NCI-H226 (cell line): ENCODE measurements at regions not wholly inside any gene's neighbourhood (a gene's known extent, or its start where the extent isn't known, plus 50 kb on each side); places are given as distances from the start of the nearest gene placed in this dataset.

Source experiments
- DNase-seq: peaks from one replicate; pipeline ENCODE4 v3.0.0-alpha.2; 2015

DNA sequence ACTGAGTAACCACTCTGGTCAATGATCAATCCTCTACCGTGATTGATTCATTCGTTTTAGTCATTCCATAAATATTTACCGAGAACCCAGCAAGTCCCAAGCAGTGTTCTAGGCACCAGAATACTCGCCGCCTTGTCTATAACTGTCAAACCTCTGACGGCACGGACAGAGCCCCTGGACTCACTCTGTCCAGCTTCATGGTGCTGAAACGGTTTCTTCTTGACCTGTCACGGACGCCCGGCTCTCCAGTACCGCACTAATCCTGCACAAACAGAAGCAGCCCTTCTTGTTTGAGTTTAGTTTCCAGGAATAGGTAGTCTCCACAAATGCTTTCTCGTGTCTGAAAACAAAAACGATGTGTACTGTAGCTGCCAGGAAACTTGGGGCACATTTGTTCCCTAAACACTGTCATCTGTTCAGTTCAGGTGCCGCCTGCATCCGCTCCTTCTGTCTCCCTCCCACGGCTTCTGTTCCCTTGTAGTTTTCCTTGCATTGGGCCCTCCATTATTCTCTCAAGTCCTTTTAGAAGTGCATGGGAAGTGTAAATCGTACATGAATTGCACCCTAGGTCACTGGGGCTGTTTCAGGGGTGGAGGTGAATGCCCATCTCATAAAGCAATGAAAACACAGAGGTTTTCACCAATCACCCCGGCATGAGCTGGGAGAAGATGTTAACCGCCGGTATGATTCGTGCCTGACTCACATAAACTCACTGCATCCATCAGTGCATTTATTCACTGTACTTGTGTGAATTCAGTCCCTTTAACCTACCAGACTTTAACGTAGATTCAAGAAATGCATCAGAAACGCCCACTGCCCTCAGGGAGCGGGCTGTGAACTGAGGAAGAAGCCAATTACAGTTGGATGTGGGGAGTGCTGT lies 209.3 kb upstream of the CDH4 start:
- DNase-seq: no peak

DNA sequence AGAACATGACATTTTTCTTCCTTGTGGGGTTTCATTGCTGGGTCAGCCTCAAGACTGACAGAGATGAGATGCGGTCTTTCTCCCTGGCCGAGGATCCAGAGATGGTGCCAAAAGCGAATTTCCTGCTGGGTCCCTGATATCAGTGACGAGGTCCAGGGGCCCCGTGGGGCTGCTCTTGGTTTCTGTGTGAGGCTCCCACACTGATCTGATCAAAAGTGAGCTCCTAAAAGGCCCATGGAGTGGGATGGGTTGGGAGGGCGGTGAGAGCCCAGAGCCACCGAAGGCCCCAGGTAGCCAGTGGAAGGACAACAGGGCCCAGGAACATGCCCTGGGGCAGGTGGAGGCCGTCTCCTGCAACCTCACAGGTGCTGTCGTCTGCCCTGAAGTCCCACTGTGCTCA lies 208.4 kb upstream of the CDH4 start:
- no peak for DNase-seq

DNA sequence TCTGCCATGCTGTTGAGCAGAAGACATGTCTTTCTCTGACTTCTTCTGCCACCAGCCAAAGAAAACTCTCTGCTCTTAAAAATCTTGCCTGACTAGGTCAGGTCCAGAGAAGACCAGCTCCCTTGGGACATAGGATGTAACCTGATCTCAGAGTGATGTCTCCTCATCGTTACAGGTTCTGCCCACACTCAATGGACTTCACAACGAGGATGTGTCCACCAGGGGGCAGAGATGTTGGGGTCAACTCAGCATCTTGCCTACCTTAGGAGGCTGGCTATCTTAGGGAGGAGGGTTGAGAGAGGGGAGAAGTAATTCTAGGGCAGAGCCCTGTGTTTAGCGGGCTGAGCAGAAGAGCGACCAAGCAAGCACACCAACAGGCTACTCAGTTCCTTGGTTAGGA lies 207.6 kb upstream of the CDH4 start:
- no peak for DNase-seq

- no peak for DNase-seq
Measured at GRCh38 chr20:61045091-61045490, 207.0 kb upstream of the CDH4 start.

DNA sequence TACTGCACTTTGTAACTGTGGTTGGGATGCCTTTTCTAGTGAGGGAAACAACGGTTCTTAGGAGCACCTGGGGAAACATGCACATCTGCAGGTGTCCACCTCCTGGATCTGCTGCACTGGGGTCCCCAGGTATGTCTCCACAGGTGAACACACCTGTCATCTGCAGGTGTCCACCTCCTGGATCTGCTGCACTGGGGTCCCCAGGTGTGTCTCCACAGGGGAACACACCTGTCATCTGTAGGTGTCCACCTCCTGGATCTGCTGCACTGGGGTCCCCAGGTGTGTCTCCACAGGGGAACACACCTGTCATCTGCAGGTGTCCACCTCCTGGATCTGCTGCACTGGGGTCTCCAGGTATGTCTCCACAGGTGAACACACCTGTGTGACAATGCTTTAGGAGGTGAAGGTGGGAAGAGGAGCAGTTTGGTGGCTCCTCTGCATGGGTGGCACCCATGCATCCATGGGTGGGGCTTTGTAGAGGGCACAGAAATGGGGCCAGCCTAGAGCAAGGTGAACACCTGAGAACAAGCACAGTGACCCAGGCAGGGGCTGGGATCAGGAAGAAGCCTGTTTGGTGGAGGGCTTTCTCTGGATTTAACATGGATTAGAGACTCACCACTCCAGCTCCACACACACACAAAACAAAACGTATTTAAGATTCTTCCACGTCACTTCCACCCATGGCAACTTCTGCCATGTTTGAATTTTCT lies 206.0 kb upstream of the CDH4 start:
- peak; percentile 8 for DNase-seq

DNA sequence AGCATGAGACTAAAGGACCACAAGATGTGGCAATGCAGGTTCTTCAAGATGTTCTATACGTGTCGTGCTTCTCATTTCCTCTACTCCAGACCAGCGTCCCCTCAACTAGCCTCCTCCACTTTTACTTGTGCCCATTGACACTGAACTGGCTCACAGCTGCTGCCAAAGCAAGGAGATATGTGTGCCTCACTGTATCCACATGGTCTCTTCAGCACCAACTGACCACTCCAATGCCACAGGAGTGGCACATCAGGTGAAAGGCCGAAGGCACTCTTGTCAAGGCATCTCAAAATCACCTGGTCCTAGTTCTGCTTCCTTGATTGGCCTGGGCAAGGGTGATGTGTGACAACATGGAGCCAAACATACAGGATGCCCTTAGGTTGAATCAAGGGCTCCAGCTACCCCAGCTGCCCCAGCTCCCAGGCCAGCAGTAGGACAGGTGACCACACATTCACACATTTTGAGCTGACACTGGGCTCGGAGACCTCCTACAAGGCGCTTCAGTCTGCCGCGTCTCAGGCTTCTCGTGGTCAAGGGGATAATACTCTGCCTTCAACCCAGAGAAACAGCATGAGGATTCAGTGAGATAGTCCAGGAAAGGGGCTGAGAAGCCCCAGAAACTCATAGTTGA lies 205.2 kb upstream of the CDH4 start:
- DNase-seq: no peak

DNA sequence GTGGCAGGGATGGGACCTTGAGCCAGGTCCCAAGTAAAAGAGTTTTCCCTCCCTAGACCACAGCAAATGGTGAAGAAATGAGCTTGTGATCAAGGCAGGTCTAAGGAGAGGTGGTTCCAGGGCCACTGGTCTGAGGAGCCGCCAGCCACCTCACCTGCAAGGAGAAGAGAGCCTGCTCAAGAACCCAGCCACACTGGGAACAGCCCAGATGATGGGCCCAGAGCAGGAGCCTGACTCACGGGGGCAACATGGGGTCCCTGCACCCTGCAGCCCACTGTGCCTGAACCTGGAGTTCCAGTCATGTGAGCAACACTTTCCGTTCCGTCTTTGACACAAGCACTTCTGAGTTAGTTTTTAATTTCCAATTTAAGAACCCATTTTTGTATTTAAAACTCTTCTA lies 204.5 kb upstream of the CDH4 start:
- DNase-seq: no peak

DNA sequence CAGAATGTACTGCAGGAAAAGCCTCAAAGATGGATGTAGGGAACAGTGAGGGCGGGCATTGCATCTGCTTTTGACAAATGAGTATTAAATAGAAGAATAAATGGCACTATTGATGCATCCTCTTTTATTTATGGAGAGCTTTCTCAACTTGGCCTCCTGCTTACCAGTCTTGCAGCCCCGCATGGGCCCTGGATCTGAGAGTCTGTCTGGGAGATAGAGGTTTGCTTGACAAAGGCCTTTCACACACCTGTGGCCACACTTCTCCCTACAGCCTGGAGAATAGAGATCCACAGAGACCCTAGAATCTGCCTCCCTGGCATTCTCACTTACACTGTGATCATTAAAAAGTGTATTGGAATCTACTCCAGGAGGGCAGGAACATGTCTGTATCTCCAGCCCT lies 203.8 kb upstream of the CDH4 start:
- DNase-seq: no peak

DNA sequence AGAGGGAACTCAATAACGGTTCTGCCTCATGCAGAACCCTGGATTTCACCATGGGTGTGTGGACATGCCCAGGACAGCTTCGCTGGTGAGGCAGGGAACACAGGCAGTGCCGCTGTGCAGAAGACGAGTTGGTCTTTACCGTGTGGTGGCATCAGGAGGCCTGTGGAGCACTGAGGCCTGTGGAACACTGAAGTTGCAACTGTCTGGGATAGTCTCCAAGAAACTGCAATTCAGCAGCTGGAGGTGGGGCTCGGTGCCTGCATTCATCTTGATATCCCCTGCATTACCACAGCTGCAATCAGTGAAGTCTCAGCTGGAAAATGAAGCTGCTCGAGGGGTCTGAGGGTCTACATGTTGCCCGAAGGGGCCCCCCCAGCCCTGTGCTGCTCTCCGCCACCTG lies 202.4 kb upstream of the CDH4 start:
- no peak for DNase-seq

GRCh38 chr20:61050336-61050890 lies 201.6 kb upstream of the CDH4 start:
- no peak for DNase-seq

GRCh38 chr20:61052195-61052750 lies 199.8 kb upstream of the CDH4 start:
- no peak for DNase-seq

- no peak for DNase-seq
Measured at GRCh38 chr20:61052776-61053442, 199.2 kb upstream of the CDH4 start.

- DNase-seq: no peak
Measured at GRCh38 chr20:61053487-61053886, 198.6 kb upstream of the CDH4 start.

- DNase-seq: no peak
Measured at GRCh38 chr20:61053889-61054288, 198.2 kb upstream of the CDH4 start.

DNA sequence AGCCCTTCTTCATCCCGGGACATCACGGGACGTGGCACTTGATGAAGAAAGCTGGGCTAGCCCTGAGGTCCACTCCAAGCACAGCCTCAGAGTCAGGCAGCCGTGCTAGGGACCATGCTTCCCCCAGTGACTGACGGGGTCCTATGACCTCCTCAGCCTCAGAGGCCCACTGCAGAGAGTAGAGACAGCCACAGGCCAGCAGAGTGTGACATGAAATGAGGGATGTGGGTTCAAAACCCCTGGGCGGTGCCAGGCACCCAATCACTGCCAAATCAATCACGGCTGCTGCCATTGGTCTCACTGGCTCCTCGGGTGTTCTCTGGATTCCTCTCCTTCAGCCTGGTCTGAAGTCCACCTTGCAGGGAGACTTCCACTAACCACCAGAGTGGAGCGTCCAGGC lies 197.7 kb upstream of the CDH4 start:
- no peak for DNase-seq

- DNase-seq: no peak
Measured at GRCh38 chr20:61055180-61056010, 196.7 kb upstream of the CDH4 start.

- no peak for DNase-seq
Measured at GRCh38 chr20:61056116-61056515, 195.9 kb upstream of the CDH4 start.

GRCh38 chr20:61056627-61057442 lies 195.2 kb upstream of the CDH4 start:
- DNase-seq: no peak

GRCh38 chr20:61057443-61058121 lies 194.5 kb upstream of the CDH4 start:
- no peak for DNase-seq

- DNase-seq: no peak
Measured at GRCh38 chr20:61061981-61062380, 190.1 kb upstream of the CDH4 start.
